ENCODE measurements at regions not wholly inside any gene's neighbourhood (a gene's known extent, or its start where the extent isn't known, plus 50 kb on each side); places are given as distances from the start of the nearest gene placed in this dataset.
"Not testable (repeated sequence)": the region's sequence is repeated elsewhere in the genome, so short reads cannot be mapped to it uniquely, and the experiment has no call there.

DNA sequence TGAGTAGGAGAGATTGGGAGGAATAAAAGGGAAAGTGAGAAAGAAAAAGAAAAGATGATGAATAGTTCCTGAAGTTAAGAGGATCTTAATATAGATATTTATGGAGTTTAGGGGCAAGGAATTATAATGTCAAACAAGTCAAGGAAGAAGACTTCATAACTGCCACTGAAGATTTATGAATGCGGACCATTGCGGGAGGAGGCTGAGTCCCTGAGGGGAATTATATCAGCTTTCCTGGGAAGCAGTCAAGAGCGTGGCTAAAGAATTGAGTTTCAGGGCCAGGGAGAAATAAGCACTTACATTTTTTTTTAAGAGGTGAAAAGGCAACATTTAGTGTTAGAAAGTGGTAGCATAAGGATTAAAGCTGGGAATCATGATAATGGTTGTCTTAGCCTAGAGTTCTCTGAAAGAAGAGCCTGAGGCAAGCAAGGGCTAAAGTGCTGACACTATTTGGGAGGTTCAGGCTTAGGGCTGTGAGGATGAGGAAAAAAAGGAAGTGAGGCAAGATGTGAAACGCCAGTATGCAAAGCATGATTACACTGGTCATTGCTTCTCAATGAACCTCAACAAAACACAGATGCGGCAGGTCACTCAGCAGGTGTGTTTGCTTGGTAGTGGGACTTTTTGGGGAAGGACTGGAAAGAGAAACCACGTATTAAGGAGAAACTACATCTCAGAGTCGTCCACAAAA is 217.1 kb downstream of the SLC4A3 start:
- Mint-ChIP-seq H3K27ac (peak overlapping the region in 1 of 6 donors; percentile 64), H3K4me3 (no peak overlapping the region)
- ATAC-seq (ENCODE audit: low read depth in 2 of 2): no peak

DNA sequence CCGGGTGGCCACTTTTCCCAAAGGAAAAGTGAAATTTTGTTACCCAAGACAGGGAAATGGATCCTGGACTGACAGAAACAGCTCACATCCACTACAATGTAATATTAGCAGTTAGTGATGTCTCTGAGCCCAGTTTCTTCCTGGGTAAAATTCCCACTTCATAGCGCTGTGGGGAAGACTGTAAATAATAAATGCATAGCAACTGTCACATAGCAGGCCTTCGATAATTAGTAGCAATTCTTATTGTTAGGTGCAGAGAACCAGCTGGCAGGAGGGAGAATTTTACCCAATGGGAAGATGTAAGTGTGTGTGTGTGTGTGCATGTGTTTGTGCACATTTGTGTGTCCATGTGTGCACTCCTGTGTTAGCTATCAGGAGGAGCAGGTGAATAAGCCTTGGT is 221.5 kb downstream of the SLC4A3 start:
- H3K4me3 Mint-ChIP-seq: no peak overlapping the region
- H3K27me3 Mint-ChIP-seq: peaks cover 8 to 22% (median 19%) of the 10 kb centered on the region in 3 donors
- H3K4me1 Mint-ChIP-seq: peaks cover 0 to 6% (median 5%) of the 10 kb centered on the region in 3 donors
- H3K9me3 Mint-ChIP-seq: peaks cover 0 to 13% (median 3%) of the 10 kb centered on the region in 7 donors
- no peak for DNase-seq
- no peaks in the 10 kb centered on the region for H3K36me3 Mint-ChIP-seq
- no peak overlapping the region for H3K27ac Mint-ChIP-seq
- ATAC-seq (ENCODE audit: low read depth in 2 of 2): no peak

More for the DNA sequence above, 217.1 kb downstream of the SLC4A3 start:
- no peak for DNase-seq
- Mint-ChIP-seq H3K9me3 (peaks cover 0 to 5% (median 0%) of the 10 kb centered on the region in 7 donors), H3K27me3 (peaks cover 4 to 12% (median 11%) of the 10 kb centered on the region in 3 donors), H3K36me3 (no peaks in the 10 kb centered on the region), H3K4me1 (peaks cover 0 to 6% (median 5%) of the 10 kb centered on the region in 3 donors)

- ATAC-seq (ENCODE audit: low read depth in 2 of 2) (no peak), DNase-seq (no peak)
- H3K27me3 Mint-ChIP-seq: peaks cover 18 to 20% (median 19%) of the 10 kb centered on the region in 3 donors
- H3K36me3 Mint-ChIP-seq: no peaks in the 10 kb centered on the region
- H3K9me3 Mint-ChIP-seq: peaks cover 0 to 14% (median 3%) of the 10 kb centered on the region in 7 donors
- H3K4me3 Mint-ChIP-seq: no peak overlapping the region
- H3K27ac Mint-ChIP-seq: no peak overlapping the region
- H3K4me1 Mint-ChIP-seq: no peaks in the 10 kb centered on the region
Observed at GRCh38 chr2:219851169-219851568, 223.7 kb downstream of the SLC4A3 start.

- no peaks in the 10 kb centered on the region for H3K36me3 Mint-ChIP-seq
- H3K9me3 Mint-ChIP-seq: peaks cover 0 to 14% (median 3%) of the 10 kb centered on the region in 7 donors
- ATAC-seq (ENCODE audit: low read depth in 2 of 2) (no peak), DNase-seq (no peak)
- H3K4me1 Mint-ChIP-seq: no peaks in the 10 kb centered on the region
- H3K4me3 Mint-ChIP-seq: no peak overlapping the region
- peaks cover 18 to 20% (median 19%) of the 10 kb centered on the region in 3 donors for H3K27me3 Mint-ChIP-seq
- no peak overlapping the region for H3K27ac Mint-ChIP-seq
Observed at GRCh38 chr2:219851801-219852481, 224.5 kb downstream of the SLC4A3 start.

DNA sequence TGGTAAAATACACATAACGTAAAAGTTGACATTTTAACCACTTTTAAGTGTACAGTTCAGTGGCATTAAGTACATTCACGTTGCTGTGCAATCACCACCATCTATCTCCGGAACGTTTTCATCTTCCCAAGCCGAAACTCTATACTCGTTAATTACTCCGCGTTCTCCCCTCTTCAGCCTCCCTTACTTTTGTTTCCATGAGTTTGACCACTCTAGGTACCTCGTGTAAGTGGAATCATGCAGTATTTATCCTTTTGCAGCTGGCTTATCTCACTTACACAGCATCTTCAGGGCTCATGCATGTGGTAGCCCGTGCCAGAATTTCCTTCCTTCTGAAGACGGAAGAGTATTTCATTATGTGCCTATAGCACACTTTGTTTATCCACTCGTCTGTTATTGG is 225.2 kb downstream of the SLC4A3 start:
- H3K4me3 Mint-ChIP-seq: no peak overlapping the region
- no peak overlapping the region for H3K27ac Mint-ChIP-seq
- DNase-seq: no peak
- no peaks in the 10 kb centered on the region for H3K4me1 Mint-ChIP-seq
- ATAC-seq (ENCODE audit: low read depth in 2 of 2): no peak
- no peaks in the 10 kb centered on the region for H3K36me3 Mint-ChIP-seq
- H3K27me3 Mint-ChIP-seq: peaks cover 16 to 19% (median 18%) of the 10 kb centered on the region in 3 donors
- peaks cover 0 to 14% (median 3%) of the 10 kb centered on the region in 7 donors for H3K9me3 Mint-ChIP-seq

- Mint-ChIP-seq H3K4me3 (no peak overlapping the region), H3K36me3 (no peaks in the 10 kb centered on the region), H3K9me3 (peaks cover 0 to 9% (median 3%) of the 10 kb centered on the region in 7 donors), H3K4me1 (no peaks in the 10 kb centered on the region), H3K27me3 (peaks cover 11 to 16% (median 15%) of the 10 kb centered on the region in 3 donors), H3K27ac (no peak overlapping the region)
- ATAC-seq (ENCODE audit: low read depth in 2 of 2) (no peak), DNase-seq (no peak)
Observed at GRCh38 chr2:219856602-219857001, 229.2 kb downstream of the SLC4A3 start.

GRCh38 chr2:219857751-219858150 is 230.3 kb downstream of the SLC4A3 start:
- Mint-ChIP-seq H3K36me3 (no peaks in the 10 kb centered on the region), H3K4me1 (no peaks in the 10 kb centered on the region), H3K27me3 (peaks cover 11 to 12% (median 11%) of the 10 kb centered on the region in 3 donors), H3K4me3 (no peak overlapping the region), H3K9me3 (peaks cover 0 to 5% (median 2%) of the 10 kb centered on the region in 7 donors), H3K27ac (no peak overlapping the region)
- no peak for DNase-seq
- ATAC-seq (ENCODE audit: low read depth in 2 of 2): no peak

DNA sequence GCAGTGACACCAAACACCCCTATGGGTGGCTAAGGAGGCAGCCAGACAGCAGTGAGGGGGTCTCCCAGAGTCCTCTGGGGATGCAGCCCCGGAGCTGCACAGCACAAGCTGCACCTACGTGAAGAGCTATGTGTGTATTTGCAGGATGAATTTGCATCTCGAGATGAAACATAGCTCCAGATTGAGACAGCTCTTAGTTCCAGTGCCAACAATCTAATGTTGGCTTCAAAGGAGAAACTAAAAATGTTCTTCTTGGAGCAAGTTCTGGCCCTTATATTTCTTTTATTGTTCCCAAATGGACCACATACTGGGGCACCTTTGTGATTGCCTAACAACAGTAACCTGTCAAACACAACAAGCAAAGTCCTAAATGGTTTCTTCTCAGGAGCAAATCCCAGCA is 233.9 kb downstream of the SLC4A3 start:
- H3K36me3 Mint-ChIP-seq: no peaks in the 10 kb centered on the region
- no peak overlapping the region for H3K27ac Mint-ChIP-seq
- H3K4me3 Mint-ChIP-seq: no peak overlapping the region
- DNase-seq (no peak), ATAC-seq (ENCODE audit: low read depth in 2 of 2) (no peak)
- no peaks in the 10 kb centered on the region for H3K27me3 Mint-ChIP-seq
- H3K4me1 Mint-ChIP-seq: no peaks in the 10 kb centered on the region
- peaks cover 0 to 7% (median 0%) of the 10 kb centered on the region in 7 donors for H3K9me3 Mint-ChIP-seq

GRCh38 chr2:219864154-219864553 is 236.7 kb downstream of the SLC4A3 start:
- no peaks in the 10 kb centered on the region for H3K36me3 Mint-ChIP-seq
- H3K4me3 Mint-ChIP-seq: no peak overlapping the region
- ATAC-seq (ENCODE audit: low read depth in 2 of 2) (no peak), DNase-seq (no peak)
- H3K27ac Mint-ChIP-seq: no peak overlapping the region
- no peaks in the 10 kb centered on the region for H3K4me1 Mint-ChIP-seq
- H3K27me3 Mint-ChIP-seq: no peaks in the 10 kb centered on the region
- H3K9me3 Mint-ChIP-seq: peaks cover under 1 to 19% (median 4%) of the 10 kb centered on the region in 7 donors

- H3K27ac Mint-ChIP-seq: no peak overlapping the region
- ATAC-seq (ENCODE audit: low read depth in 2 of 2): no peak
- H3K4me3 Mint-ChIP-seq: no peak overlapping the region
- H3K27me3 Mint-ChIP-seq: no peaks in the 10 kb centered on the region
- no peaks in the 10 kb centered on the region for H3K4me1 Mint-ChIP-seq
- H3K9me3 Mint-ChIP-seq: peaks cover 2 to 26% (median 5%) of the 10 kb centered on the region in 7 donors
- no peaks in the 10 kb centered on the region for H3K36me3 Mint-ChIP-seq
- DNase-seq: no peak
Observed at GRCh38 chr2:219868635-219869034, 241.2 kb downstream of the SLC4A3 start.

GRCh38 chr2:219870041-219870440 is 242.6 kb downstream of the SLC4A3 start:
- Mint-ChIP-seq H3K4me3 (no peak overlapping the region), H3K4me1 (no peaks in the 10 kb centered on the region), H3K27me3 (no peaks in the 10 kb centered on the region), H3K27ac (peak overlapping the region in 2 of 6 donors; percentile 8 to 30), H3K9me3 (peaks cover 5 to 26% (median 7%) of the 10 kb centered on the region in 7 donors), H3K36me3 (no peaks in the 10 kb centered on the region)
- ATAC-seq (ENCODE audit: low read depth in 2 of 2) (no peak), DNase-seq (no peak)

DNA sequence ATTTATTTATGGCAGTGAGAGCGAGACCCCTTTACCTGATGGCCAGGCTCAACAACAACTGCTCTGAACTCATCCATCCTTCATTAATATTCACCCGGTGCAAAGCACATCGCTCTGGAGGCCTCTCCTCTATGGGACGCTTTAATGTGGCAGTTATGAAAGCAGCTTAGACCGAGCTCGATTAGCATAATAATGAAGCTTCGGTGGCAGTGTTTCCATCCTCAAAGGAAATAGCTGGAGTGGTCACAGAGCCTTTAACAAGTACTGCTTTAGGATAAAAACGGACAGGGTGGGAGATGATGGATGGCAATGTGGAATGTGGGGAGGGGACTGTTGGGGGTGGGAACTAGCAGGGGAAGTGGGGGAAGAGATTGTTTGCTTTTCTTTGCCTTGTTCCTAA is 243.9 kb downstream of the SLC4A3 start:
- no peak overlapping the region for H3K4me3 Mint-ChIP-seq
- no peaks in the 10 kb centered on the region for H3K4me1 Mint-ChIP-seq
- H3K27me3 Mint-ChIP-seq: no peaks in the 10 kb centered on the region
- DNase-seq: no peak
- ATAC-seq (ENCODE audit: low read depth in 2 of 2): no peak
- H3K9me3 Mint-ChIP-seq: peaks cover 5 to 19% (median 7%) of the 10 kb centered on the region in 7 donors
- H3K36me3 Mint-ChIP-seq: no peaks in the 10 kb centered on the region
- H3K27ac Mint-ChIP-seq: no peak overlapping the region

DNA sequence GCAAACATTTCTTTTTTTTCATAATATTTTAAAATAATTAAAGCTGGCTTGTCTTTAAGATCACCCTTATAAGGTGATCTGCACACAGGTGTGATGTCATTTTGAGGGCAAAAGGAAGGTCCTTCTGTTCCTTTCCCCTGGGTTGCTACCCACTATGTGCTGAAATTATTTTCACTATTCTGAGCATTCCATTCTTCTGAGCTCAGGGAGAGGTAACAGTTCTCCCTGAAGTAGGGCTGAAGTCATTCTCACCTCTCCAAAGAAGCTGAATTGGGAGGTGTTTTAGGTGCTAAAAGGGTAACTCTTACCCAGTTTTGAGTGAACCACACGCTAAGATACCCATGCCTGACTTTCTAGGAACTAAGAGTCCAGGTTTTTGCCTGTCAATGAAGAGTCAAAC is 247.6 kb downstream of the SLC4A3 start:
- H3K4me3 Mint-ChIP-seq: no peak overlapping the region
- ATAC-seq (ENCODE audit: low read depth in 2 of 2) (no peak), DNase-seq (no peak)
- H3K36me3 Mint-ChIP-seq: no peaks in the 10 kb centered on the region
- H3K27me3 Mint-ChIP-seq: no peaks in the 10 kb centered on the region
- no peak overlapping the region for H3K27ac Mint-ChIP-seq
- H3K4me1 Mint-ChIP-seq: no peaks in the 10 kb centered on the region
- H3K9me3 Mint-ChIP-seq: peaks cover 0 to 10% (median 3%) of the 10 kb centered on the region in 7 donors

DNA sequence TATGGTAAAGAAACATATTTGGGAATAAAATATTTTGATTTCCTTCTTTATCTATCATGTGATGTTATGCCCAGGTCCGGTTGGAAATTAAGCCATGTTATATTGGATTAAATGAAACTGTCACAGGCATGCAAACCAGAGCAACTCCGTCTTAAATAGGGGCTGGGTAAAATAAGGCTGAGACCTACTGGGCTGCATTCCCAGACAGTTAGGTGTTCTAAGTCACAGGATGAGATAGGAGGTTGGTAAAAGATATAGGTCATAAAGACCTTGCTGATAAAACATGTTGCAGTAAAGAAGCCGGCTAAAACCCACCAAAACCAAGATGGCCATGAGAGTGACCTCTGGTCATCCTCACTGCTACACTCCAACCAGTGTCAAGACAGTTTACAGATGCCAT is 248.6 kb downstream of the SLC4A3 start:
- not testable (repeated sequence) for H3K4me3 Mint-ChIP-seq; H3K27ac Mint-ChIP-seq; H3K27me3 Mint-ChIP-seq; DNase-seq; H3K4me1 Mint-ChIP-seq; ATAC-seq (ENCODE audit: low read depth in 2 of 2); H3K36me3 Mint-ChIP-seq
- H3K9me3 Mint-ChIP-seq: peaks cover 0 to 10% (median 3%) of the 10 kb centered on the region in 7 donors

Measured in naive B cell (primary cell).